H1 (cell line): ENCODE measurements at regions not wholly inside any gene's neighbourhood (a gene's known extent, or its start where the extent isn't known, plus 50 kb on each side); places are given as distances from the start of the nearest gene placed in this dataset.

Source experiments
- JUN ChIP-seq: IDR thresholded peaks from 2 replicates; pipeline ENCODE4 v1.6.1; 2011; ENCODE audit warnings: low read depth, mild to moderate bottlenecking, improper control_type of control experiment, low read length
- JUND ChIP-seq: IDR thresholded peaks from 2 replicates; pipeline ENCODE4 v1.6.1; 2011; ENCODE audit warnings: mild to moderate bottlenecking, improper control_type of control experiment, low read length
- KDM1A ChIP-seq: fragments of 200-600, 300-600 bp; sonication (generic); IDR thresholded peaks from 2 replicates; pipeline ENCODE4 v1.7.1; 2016; ENCODE audit warnings: mild to moderate bottlenecking, low read length, borderline replicate concordance
- KDM4A ChIP-seq: IDR thresholded peaks from one replicate; pipeline ENCODE4 v1.7.1; 2012; ENCODE audit warnings: low read depth, mild to moderate bottlenecking, moderate library complexity, low read length, inconsistent platforms; ENCODE audit not compliant: severe bottlenecking
- SP1 ChIP-seq: IDR thresholded peaks from 2 replicates; pipeline ENCODE4 v1.6.1; 2011; ENCODE audit warnings: low read depth, low read length
- SP2 ChIP-seq: IDR thresholded peaks from 2 replicates; pipeline ENCODE4 v1.6.1; 2012; ENCODE audit warnings: mild to moderate bottlenecking, low read length, inconsistent platforms
- TEAD4 ChIP-seq: IDR thresholded peaks from 2 replicates; pipeline ENCODE4 v1.6.1; 2012; ENCODE audit warnings: low read depth, low read length, inconsistent platforms, mixed read lengths
- TF ChIP-seq, protein P1 (sequence below): IDR thresholded peaks from 2 replicates; pipeline ENCODE4 v1.6.1; 2012; ENCODE audit warnings: inconsistent platforms

DNA sequence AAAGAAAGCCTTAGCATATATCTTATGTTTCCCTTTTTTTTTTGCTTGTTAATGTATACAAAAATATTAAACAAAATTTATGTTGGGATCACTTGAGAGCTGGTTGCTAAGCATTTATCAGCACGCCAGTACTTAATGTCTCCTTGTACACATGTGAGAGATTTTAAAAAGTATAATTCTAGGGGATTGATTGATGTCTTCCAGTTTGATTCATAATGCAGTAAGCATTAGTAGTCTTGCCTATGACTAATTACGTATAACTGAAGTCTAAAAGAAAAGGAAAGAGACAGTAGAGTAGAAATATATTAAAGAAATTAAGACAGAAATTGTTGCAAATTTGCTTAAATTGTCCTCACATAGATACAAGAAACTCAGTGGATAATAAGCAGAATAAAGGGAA lies 1630.4 kb upstream of the B3GALT2 start (continued):
- TF ChIP-seq JUN = no peak
- TF ChIP-seq KDM1A = no peak
- TF ChIP-seq SP1 = no peak
- no peak for TF ChIP-seq SP2
- TF ChIP-seq, protein P1, sequence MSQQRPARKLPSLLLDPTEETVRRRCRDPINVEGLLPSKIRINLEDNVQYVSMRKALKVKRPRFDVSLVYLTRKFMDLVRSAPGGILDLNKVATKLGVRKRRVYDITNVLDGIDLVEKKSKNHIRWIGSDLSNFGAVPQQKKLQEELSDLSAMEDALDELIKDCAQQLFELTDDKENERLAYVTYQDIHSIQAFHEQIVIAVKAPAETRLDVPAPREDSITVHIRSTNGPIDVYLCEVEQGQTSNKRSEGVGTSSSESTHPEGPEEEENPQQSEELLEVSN = no peak
- TF ChIP-seq TEAD4 = no peak
- no peak for TF ChIP-seq JUND
- no peak for TF ChIP-seq KDM4A
